GM18870 (cell line): ENCODE measurements at regions not wholly inside any gene's neighbourhood (a gene's known extent, or its start where the extent isn't known, plus 50 kb on each side); places are given as distances from the start of the nearest gene placed in this dataset.

Experiments used
- ATAC-seq: cut with Tn5 transposase; IDR thresholded peaks from one replicate; pipeline ENCODE4 v1.9.1; 2021; ENCODE audit warnings: moderate library complexity; ENCODE audit not compliant: unreplicated experiment

GRCh38 chr10:110396284-110396651, 91.5 kb upstream of the SMNDC1 start:
- no peak for ATAC-seq

GRCh38 chr10:110397856-110398255, 93.1 kb upstream of the SMNDC1 start:
- no peak for ATAC-seq

GRCh38 chr10:110398419-110399105, 93.8 kb upstream of the SMNDC1 start:
- ATAC-seq, result no peak

- no peak for ATAC-seq
These were observed 94.6 kb upstream of the SMNDC1 start for GRCh38 chr10:110399106-110399964.

GRCh38 chr10:110399965-110400933, 95.5 kb upstream of the SMNDC1 start:
- ATAC-seq, result no peak

- no peak for ATAC-seq
These were observed 96.2 kb upstream of the DUSP5 start for GRCh38 chr10:110401401-110402076.

GRCh38 chr10:110402077-110402416, 95.7 kb upstream of the DUSP5 start:
- ATAC-seq, result no peak

- ATAC-seq, result no peak
These were observed 94.1 kb upstream of the DUSP5 start for GRCh38 chr10:110403593-110403992.

GRCh38 chr10:110404413-110404812, 93.3 kb upstream of the DUSP5 start:
- no peak for ATAC-seq

GRCh38 chr10:110404825-110405224, 92.9 kb upstream of the DUSP5 start:
- ATAC-seq, result no peak

- no peak for ATAC-seq
These were observed 92.3 kb upstream of the DUSP5 start for GRCh38 chr10:110405380-110405779.

GRCh38 chr10:110407301-110408170, 90.2 kb upstream of the DUSP5 start:
- no peak for ATAC-seq

- no peak for ATAC-seq
These were observed 89.4 kb upstream of the DUSP5 start for GRCh38 chr10:110408203-110408871.

GRCh38 chr10:110408943-110409342, 88.8 kb upstream of the DUSP5 start:
- ATAC-seq, result no peak

GRCh38 chr10:110409488-110409887, 88.2 kb upstream of the DUSP5 start:
- no peak for ATAC-seq

- ATAC-seq, result peak; percentile 31
These were observed 87.8 kb upstream of the DUSP5 start for GRCh38 chr10:110409926-110410325.

- ATAC-seq, result no peak
These were observed 87.2 kb upstream of the DUSP5 start for GRCh38 chr10:110410329-110411046.

GRCh38 chr10:110411047-110411410, 86.7 kb upstream of the DUSP5 start:
- ATAC-seq, result no peak
